B cell (primary cell): ENCODE measurements at regions not wholly inside any gene's neighbourhood (a gene's known extent, or its start where the extent isn't known, plus 50 kb on each side); places are given as distances from the start of the nearest gene placed in this dataset.

Experiments used
- EZH2 ChIP-seq: IDR thresholded peaks from 2 replicates; pipeline ENCODE4 v1.6.1; 2012; ENCODE audit warnings: borderline replicate concordance, low read depth, mild to moderate bottlenecking, moderate library complexity, low read length; ENCODE audit not compliant: insufficient read depth, poor library complexity, severe bottlenecking
- TF ChIP-seq, protein P1 (sequence below): fragments of 200-600 bp; IDR thresholded peaks from one replicate; pipeline ENCODE4 v1.8.0; 2022; ENCODE audit warnings: antibody characterized with exemption, mild to moderate bottlenecking

DNA sequence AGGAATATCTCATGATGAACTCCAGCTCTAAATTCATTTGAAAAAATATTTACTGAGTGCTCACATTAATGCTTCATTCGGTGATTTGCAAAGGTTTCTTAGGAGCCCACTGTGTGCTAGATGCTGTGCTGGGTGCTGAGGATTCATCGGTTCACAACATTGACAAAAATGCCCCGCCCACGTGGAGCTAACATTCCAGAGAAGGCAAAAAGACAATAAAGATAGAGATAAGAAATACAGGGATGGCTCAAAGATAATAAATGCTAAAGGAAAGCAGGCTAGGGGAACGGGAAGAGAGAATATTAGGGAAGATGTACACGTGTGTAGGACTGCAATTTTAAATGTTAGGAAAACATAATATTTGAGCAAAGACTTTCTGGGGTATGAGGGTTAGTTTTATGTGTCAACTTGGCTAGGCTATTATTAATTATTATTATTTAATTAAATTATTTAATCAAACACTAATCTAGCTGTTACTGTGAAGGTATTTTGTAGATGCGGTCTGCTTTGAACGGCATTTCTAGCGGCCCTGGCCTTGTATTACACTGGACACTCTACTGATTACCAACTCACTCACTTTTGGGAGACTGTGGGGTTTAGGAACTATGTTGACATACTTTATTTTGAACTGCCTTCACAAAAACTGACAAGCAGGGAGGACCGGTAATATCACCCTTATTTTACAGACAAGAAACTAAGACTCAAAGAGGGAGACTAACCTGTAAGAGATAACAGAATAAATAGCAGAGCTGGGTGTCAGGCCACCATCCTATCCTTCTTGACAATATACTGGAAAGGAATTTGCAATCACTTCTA, 61.9 kb upstream of the IRF2 start:
- TF ChIP-seq EZH2, result no peak
- TF ChIP-seq, protein P1, sequence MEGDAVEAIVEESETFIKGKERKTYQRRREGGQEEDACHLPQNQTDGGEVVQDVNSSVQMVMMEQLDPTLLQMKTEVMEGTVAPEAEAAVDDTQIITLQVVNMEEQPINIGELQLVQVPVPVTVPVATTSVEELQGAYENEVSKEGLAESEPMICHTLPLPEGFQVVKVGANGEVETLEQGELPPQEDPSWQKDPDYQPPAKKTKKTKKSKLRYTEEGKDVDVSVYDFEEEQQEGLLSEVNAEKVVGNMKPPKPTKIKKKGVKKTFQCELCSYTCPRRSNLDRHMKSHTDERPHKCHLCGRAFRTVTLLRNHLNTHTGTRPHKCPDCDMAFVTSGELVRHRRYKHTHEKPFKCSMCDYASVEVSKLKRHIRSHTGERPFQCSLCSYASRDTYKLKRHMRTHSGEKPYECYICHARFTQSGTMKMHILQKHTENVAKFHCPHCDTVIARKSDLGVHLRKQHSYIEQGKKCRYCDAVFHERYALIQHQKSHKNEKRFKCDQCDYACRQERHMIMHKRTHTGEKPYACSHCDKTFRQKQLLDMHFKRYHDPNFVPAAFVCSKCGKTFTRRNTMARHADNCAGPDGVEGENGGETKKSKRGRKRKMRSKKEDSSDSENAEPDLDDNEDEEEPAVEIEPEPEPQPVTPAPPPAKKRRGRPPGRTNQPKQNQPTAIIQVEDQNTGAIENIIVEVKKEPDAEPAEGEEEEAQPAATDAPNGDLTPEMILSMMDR, result no peak
